ENCODE measurements at regions not wholly inside any gene's neighbourhood (a gene's known extent, or its start where the extent isn't known, plus 50 kb on each side); places are given as distances from the start of the nearest gene placed in this dataset.

GRCh38 chr6:43900916-43901732 is 131.1 kb downstream of the VEGFA start (continued):
- TF ChIP-seq LRRFIP1 (CRISPR knock-in tag; conservative IDR thresholded peaks at IDR 0.05) (no peak), PRDM15 (CRISPR knock-in tag; IDR thresholded peaks at IDR 0.05) (no peak), ZBTB39 (CRISPR knock-in tag; IDR thresholded peaks at IDR 0.05) (no peak), RARA (CRISPR knock-in tag; IDR thresholded peaks at IDR 0.05) (0 out of 2 replicates have a peak, but pooled peaks have one; percentile 5), ZC3H4 (CRISPR knock-in tag; IDR thresholded peaks at IDR 0.05; ENCODE audit: borderline replicate concordance) (no peak), ZNF17 (CRISPR knock-in tag; IDR thresholded peaks at IDR 0.05) (no peak), SRSF9 (IDR thresholded peaks at IDR 0.05; ENCODE audit: borderline replicate concordance, insufficient read depth, low read depth, low read length, poor library complexity, severe bottlenecking) (no peak), PAXIP1 (CRISPR knock-in tag; conservative IDR thresholded peaks at IDR 0.05) (peak; percentile 69), MIER3 (CRISPR knock-in tag; IDR thresholded peaks at IDR 0.05; ENCODE audit: borderline replicate concordance) (no peak), ZSCAN29 (CRISPR knock-in tag; conservative IDR thresholded peaks at IDR 0.05) (no peak), SIN3B (IDR thresholded peaks at IDR 0.05; ENCODE audit: low read length) (no peak), RFX5 (IDR thresholded peaks at IDR 0.05; ENCODE audit: low read depth, low read length) (no peak), FOXJ3 (CRISPR knock-in tag; IDR thresholded peaks at IDR 0.05; ENCODE audit: borderline replicate concordance) (no peak), HES4 (CRISPR knock-in tag; IDR thresholded peaks at IDR 0.05; ENCODE audit: borderline replicate concordance) (no peak), MEIS2 (CRISPR knock-in tag; IDR thresholded peaks at IDR 0.05) (no peak), PITX1 (CRISPR knock-in tag; IDR thresholded peaks at IDR 0.05) (peak; percentile 93)
